CD4-positive, CD25-positive, alpha-beta regulatory T cell (primary cell): ENCODE measurements at regions not wholly inside any gene's neighbourhood (a gene's known extent, or its start where the extent isn't known, plus 50 kb on each side); places are given as distances from the start of the nearest gene placed in this dataset.

Experiments
- ATAC-seq, 2 donors: fragments of 150-1000 bp; cut with Tn5 transposase; one replicate each; pipeline ENCODE4 v1.10.0; 2021; ENCODE audit warnings: low read depth in 2 of 2, moderate number of reproducible peaks in 2 of 2, moderate library complexity in 1 of 2
- DNase-seq, 3 donors: peaks; one replicate each; pipeline versions ENCODE4 v3.0.0 to v3.0.0-alpha.2; 2012 to 2022; ENCODE audit warnings: mixed read lengths in 1 of 3
- H3K27ac ChIP-seq: one replicate; pipeline ENCODE4 v1.7.0; 2013; ENCODE audit warnings: mild to moderate bottlenecking, low read length; ENCODE audit not compliant: insufficient read depth, poor library complexity, severe bottlenecking
- H3K27me3 ChIP-seq: one replicate; pipeline ENCODE4 v1.7.0; 2013; ENCODE audit warnings: low read length; ENCODE audit not compliant: control insufficient read depth, insufficient read depth
- H3K36me3 ChIP-seq: one replicate; pipeline ENCODE4 v1.7.0; 2013; ENCODE audit warnings: mild to moderate bottlenecking, low read length, moderate library complexity; ENCODE audit not compliant: control insufficient read depth, insufficient read depth
- H3K4me1 ChIP-seq: 2 replicates; pipeline ENCODE4 v1.7.0; 2013; ENCODE audit warnings: mild to moderate bottlenecking, low read length; ENCODE audit not compliant: insufficient read depth, control insufficient read depth, poor library complexity, severe bottlenecking
- H3K4me3 ChIP-seq: one replicate; pipeline ENCODE4 v1.7.0; 2013; ENCODE audit warnings: low read depth, mild to moderate bottlenecking, low read length, moderate library complexity
- H3K9me3 ChIP-seq, 2 experiments: 1 replicate in 1 of 2; 2 replicates in 1 of 2; pipeline ENCODE4 v1.7.0; 2013; ENCODE audit warnings: low read length in 2 of 2, mild to moderate bottlenecking in 1 of 2, moderate library complexity in 1 of 2; ENCODE audit not compliant: control insufficient read depth in 2 of 2
- H3K27ac Mint-ChIP-seq, 3 donors: one replicate each; pipeline ENCODE4 v1.8.0; 2020 to 2022; ENCODE audit warnings: mild to moderate bottlenecking in 3 of 3, mixed read lengths in 3 of 3, moderate library complexity in 2 of 3
- H3K27me3 Mint-ChIP-seq: one replicate; pipeline ENCODE4 v1.8.0; 2022; ENCODE audit warnings: mild to moderate bottlenecking, mixed read lengths
- H3K36me3 Mint-ChIP-seq: one replicate; pipeline ENCODE4 v1.8.0; 2020; ENCODE audit warnings: mixed read lengths
- H3K4me1 Mint-ChIP-seq, 4 donors: one replicate each; pipeline ENCODE4 v1.8.0; 2020 to 2022; ENCODE audit warnings: mixed read lengths in 4 of 4, mild to moderate bottlenecking in 1 of 4
- H3K4me3 Mint-ChIP-seq, 4 donors: one replicate each; pipeline ENCODE4 v1.8.0; 2020 to 2022; ENCODE audit warnings: mild to moderate bottlenecking in 4 of 4, mixed read lengths in 4 of 4, moderate library complexity in 3 of 4
- H3K9me3 Mint-ChIP-seq, 7 donors: one replicate each; pipeline ENCODE4 v1.8.0; 2020 to 2022; ENCODE audit warnings: mixed read lengths in 7 of 7, mild to moderate bottlenecking in 3 of 7, moderate library complexity in 2 of 7

DNA sequence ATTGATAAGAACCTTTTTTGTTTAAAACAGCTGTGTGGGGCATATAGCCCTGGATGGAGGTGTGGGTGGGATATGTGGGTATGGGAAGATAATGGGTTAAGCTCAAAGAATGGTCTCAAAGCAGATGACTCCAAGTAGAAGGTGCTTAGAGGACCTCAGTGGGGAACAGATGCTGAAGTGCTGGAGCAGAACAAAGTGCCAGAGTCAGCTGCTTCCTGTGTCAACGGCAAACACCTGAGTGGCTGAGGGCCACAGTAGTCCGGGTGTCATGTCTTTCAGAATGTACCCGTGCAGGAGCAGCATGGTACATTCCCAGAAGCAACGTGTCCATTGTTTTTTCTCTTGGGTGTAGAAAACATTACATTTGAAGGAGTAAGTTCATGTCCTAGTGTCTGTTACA is 210.6 kb downstream of the CCNG2 start:
- H3K4me1 ChIP-seq: no peaks in the 10 kb centered on the region
- H3K4me1 Mint-ChIP-seq: no peaks in the 10 kb centered on the region
- H3K9me3 ChIP-seq: no peaks in the 10 kb centered on the region
- no peak overlapping the region for H3K27ac Mint-ChIP-seq
- no peak for DNase-seq
- H3K27me3 ChIP-seq: peaks cover 3% of the 10 kb centered on the region
- ATAC-seq: no peak
- no peaks in the 10 kb centered on the region for H3K36me3 ChIP-seq
- no peaks in the 10 kb centered on the region for H3K36me3 Mint-ChIP-seq
- peaks cover 0 to 2% (median 0%) of the 10 kb centered on the region in 7 donors for H3K9me3 Mint-ChIP-seq
- no peak overlapping the region for H3K4me3 Mint-ChIP-seq
- peaks cover 13% of the 10 kb centered on the region for H3K27me3 Mint-ChIP-seq
- no peak overlapping the region for H3K4me3 ChIP-seq
- no peak overlapping the region for H3K27ac ChIP-seq

DNA sequence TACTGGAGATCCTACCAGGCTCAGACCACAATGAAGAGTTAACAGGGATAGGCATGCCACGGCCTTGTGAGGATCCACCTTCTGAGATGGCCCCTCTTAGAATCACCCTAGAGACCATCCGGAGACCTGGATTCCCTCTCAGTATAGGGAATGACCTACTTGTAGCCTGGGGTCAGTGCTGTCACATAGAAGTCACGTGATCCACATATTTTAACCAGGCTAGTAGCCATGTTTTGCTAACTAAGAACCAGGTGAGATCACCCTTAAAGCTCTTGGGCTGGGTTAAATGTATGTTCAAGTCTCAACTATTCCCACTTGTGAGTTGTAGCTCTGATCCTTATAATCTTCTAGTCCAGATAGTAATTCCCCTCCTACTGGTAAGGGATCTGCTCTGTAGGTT is 215.4 kb downstream of the CCNG2 start:
- Mint-ChIP-seq H3K27me3 (peaks cover 9% of the 10 kb centered on the region), H3K9me3 (peaks cover 0 to 2% (median 0%) of the 10 kb centered on the region in 7 donors), H3K4me1 (no peaks in the 10 kb centered on the region), H3K27ac (no peak overlapping the region), H3K36me3 (no peaks in the 10 kb centered on the region), H3K4me3 (no peak overlapping the region)
- Histone ChIP-seq H3K4me1 (no peaks in the 10 kb centered on the region), H3K27ac (no peak overlapping the region), H3K4me3 (no peak overlapping the region), H3K36me3 (no peaks in the 10 kb centered on the region), H3K27me3 (peaks cover 4% of the 10 kb centered on the region), H3K9me3 (no peaks in the 10 kb centered on the region)
- no peak for ATAC-seq
- DNase-seq: no peak

DNA sequence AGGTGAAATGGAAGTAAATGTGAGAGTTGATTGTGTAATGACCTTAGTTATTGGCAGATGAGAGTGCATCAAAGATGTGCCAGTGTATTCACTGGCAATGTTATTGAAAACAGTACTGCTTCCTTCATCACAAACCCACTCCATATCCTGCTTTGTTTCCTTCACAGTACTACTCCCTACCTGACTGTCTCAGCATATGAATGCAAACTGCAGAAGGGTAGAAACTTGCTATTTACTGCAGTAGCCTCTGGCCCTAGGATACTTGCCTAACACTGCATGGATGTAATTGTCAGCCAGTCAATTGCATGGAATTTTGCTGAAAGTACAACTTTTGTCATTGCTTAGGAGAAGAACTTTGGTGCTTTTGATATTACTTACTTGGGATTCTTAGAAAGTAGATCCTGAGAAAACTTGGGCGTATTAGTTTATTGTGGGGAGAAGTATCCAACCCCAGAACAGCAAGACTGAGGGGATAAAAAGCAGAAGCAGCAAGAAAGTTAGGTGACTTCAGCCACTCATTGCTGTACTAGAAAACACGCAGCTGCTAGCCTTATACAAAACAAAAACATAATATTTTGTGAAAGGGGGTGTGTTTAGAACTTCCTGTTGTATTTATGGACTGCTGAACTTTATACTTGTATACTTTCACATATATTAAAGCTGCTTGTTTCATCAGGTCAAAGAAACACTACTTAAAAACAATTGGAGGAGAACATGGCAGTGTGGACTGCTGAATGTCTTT is 219.0 kb downstream of the CCNG2 start:
- no peaks in the 10 kb centered on the region for H3K36me3 ChIP-seq
- Mint-ChIP-seq H3K4me3 (no peak overlapping the region), H3K9me3 (no peaks in the 10 kb centered on the region), H3K27me3 (peaks cover 8% of the 10 kb centered on the region), H3K36me3 (no peaks in the 10 kb centered on the region), H3K4me1 (no peaks in the 10 kb centered on the region), H3K27ac (no peak overlapping the region)
- DNase-seq: peak in 1 of 3 donors; percentile 16
- H3K9me3 ChIP-seq: no peaks in the 10 kb centered on the region
- no peaks in the 10 kb centered on the region for H3K4me1 ChIP-seq
- peaks cover 7% of the 10 kb centered on the region for H3K27me3 ChIP-seq
- no peak overlapping the region for H3K27ac ChIP-seq
- no peak overlapping the region for H3K4me3 ChIP-seq
- ATAC-seq: no peak

DNA sequence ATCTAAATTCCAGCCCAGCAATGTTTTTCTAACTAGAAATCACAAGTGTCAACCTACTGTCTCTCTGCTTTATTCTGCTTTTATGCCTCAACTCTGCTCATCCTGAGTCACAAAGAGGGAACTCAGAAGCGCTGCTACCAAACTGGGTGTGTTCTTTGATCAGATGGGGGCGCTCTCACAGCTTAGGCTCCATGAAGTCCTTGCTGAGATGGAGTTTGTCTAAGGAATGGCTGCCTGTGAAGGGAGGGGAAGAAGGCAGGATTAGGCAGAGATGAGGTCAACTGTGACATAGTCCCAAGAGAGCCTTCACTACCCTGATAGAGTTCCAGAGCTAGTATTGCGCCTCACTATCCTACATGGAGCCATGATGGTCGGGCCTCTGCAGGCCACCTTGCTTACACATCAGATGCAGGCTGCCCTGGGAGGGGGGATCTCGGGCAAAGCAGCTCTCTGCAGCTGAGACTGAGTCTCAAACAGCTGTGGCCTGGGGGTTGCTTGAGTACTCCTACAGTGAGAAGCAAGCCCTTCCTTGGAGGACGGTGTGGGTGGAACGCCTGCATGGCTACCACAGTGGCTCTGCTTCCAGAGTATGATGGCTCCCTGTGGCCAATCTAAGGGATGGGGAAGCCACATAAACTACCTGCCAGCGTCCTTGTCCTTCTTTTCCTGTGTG is 219.9 kb downstream of the CCNG2 start:
- Mint-ChIP-seq H3K27me3 (peaks cover 9% of the 10 kb centered on the region), H3K36me3 (no peaks in the 10 kb centered on the region), H3K4me1 (no peaks in the 10 kb centered on the region), H3K27ac (no peak overlapping the region), H3K4me3 (no peak overlapping the region), H3K9me3 (no peaks in the 10 kb centered on the region)
- Histone ChIP-seq H3K36me3 (no peaks in the 10 kb centered on the region), H3K4me3 (no peak overlapping the region), H3K4me1 (no peaks in the 10 kb centered on the region), H3K9me3 (no peaks in the 10 kb centered on the region), H3K27me3 (peaks cover 7% of the 10 kb centered on the region), H3K27ac (no peak overlapping the region)
- no peak for ATAC-seq
- DNase-seq: no peak

DNA sequence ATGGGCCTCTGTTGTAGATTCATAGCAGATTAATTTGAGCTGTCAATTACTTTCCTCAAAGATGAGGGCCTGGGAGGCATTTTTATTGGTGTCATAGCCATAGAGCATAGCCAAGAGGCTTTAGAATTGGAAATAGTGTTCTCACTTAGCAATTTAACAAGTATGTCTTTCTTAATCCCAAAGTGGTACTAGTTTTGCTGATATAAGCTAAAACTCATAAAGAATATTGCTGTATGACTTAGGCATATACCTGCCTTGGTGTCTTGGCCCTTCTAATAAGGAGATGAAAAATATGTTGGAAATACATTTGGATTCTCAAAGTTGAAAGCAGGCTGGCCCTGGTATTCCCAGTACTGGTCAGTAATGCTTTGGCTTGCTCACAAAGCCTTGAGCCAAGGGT is 221.5 kb upstream of the CXCL13 start:
- Mint-ChIP-seq H3K27ac (no peak overlapping the region), H3K4me1 (no peaks in the 10 kb centered on the region), H3K9me3 (no peaks in the 10 kb centered on the region), H3K4me3 (no peak overlapping the region), H3K36me3 (no peaks in the 10 kb centered on the region), H3K27me3 (peaks cover 4% of the 10 kb centered on the region)
- H3K4me3 ChIP-seq: no peak overlapping the region
- no peak for ATAC-seq
- H3K27ac ChIP-seq: no peak overlapping the region
- no peak for DNase-seq
- H3K9me3 ChIP-seq: no peaks in the 10 kb centered on the region
- H3K27me3 ChIP-seq: peaks cover 2% of the 10 kb centered on the region
- no peaks in the 10 kb centered on the region for H3K4me1 ChIP-seq
- no peaks in the 10 kb centered on the region for H3K36me3 ChIP-seq

DNA sequence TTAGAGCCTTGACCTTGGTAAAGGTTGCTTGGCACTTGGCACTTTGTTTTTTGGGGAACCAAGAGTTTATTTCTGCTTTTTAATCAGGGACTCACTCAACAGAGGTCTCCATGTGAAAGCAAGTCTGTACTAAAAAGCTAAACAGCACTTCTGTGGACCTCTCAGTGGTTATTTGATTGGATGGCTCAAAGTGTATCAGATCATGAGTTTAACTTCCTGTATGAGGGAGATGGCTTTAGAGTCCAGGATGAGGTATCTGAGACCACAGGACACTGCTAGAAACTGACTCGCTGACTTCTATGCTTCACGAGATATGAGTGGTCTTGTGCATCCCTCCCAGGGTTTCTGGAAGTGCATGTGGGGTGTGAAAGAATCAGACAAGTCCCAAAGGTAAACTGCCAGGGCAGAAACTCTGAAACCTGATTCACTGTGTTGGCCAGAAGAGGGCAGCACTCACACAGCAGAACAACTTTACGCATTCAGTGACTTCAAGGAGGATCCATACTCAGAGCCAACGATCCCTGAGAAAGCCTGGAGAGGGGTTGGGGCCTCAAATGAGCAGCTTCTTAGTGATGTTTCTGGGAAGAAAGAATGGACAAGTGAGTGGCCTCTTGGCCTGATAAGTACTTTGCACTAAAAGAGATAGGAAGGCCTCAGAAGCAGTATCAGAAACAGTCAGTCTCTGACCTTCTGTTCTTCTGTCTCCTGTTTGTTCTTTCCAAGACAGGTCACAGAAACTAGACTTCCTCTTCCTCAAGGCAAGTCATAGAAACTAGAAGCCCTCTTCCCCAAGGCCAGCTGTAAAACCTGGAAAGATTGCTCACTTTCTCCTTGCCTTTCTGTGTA is 220.3 kb upstream of the CXCL13 start:
- no peak for ATAC-seq
- Histone ChIP-seq H3K9me3 (no peaks in the 10 kb centered on the region), H3K4me3 (no peak overlapping the region), H3K36me3 (no peaks in the 10 kb centered on the region), H3K27ac (no peak overlapping the region), H3K4me1 (no peaks in the 10 kb centered on the region), H3K27me3 (no peaks in the 10 kb centered on the region)
- Mint-ChIP-seq H3K4me3 (no peak overlapping the region), H3K4me1 (no peaks in the 10 kb centered on the region), H3K27me3 (peaks cover 4% of the 10 kb centered on the region), H3K27ac (no peak overlapping the region), H3K9me3 (no peaks in the 10 kb centered on the region), H3K36me3 (no peaks in the 10 kb centered on the region)
- DNase-seq: peak; percentile 6 to 65 (median 34)

DNA sequence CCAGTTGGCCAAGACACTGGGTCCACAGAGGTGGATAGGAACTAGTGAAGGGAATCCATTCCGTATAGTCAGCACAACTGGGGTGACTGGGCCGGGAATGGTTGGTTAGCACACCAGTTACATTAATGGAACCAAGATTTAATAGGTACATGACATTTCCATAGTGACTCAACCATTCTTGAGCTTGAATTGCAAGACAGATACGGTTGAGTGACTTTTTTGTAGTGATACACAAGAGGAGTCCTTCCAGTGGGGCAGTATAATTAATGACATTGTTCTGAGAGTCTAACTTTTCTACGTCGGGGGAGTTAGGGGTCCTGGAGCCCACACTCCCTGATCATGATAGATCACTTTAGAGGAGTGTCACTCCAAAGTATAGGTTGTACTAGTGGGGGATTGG is 211.6 kb upstream of the CXCL13 start:
- peaks cover 6% of the 10 kb centered on the region for H3K27me3 Mint-ChIP-seq
- H3K4me3 ChIP-seq: no peak overlapping the region
- H3K27ac ChIP-seq: no peak overlapping the region
- peaks cover 2% of the 10 kb centered on the region for H3K27me3 ChIP-seq
- H3K36me3 Mint-ChIP-seq: no peaks in the 10 kb centered on the region
- no peak overlapping the region for H3K27ac Mint-ChIP-seq
- H3K9me3 ChIP-seq: no peaks in the 10 kb centered on the region
- no peaks in the 10 kb centered on the region for H3K9me3 Mint-ChIP-seq
- no peaks in the 10 kb centered on the region for H3K4me1 Mint-ChIP-seq
- no peaks in the 10 kb centered on the region for H3K36me3 ChIP-seq
- H3K4me3 Mint-ChIP-seq: no peak overlapping the region
- ATAC-seq (no peak), DNase-seq (no peak)
- H3K4me1 ChIP-seq: no peaks in the 10 kb centered on the region
